HT-29 (cell line): ENCODE measurements at regions not wholly inside any gene's neighbourhood (a gene's known extent, or its start where the extent isn't known, plus 50 kb on each side); places are given as distances from the start of the nearest gene placed in this dataset.

Experiments
- DNase-seq: peaks from one replicate; pipeline ENCODE4 v3.0.0-alpha.2; 2015; ENCODE audit warnings: low spot score

GRCh38 chr4:26020083-26020668 is 106.2 kb downstream of the SMIM20 start:
- no peak for DNase-seq

- DNase-seq = no peak
Measured at GRCh38 chr4:26020881-26021280, 106.9 kb downstream of the SMIM20 start.

- DNase-seq = no peak
Measured at GRCh38 chr4:26021417-26022345, 107.7 kb downstream of the SMIM20 start.

GRCh38 chr4:26022346-26023202 is 108.6 kb downstream of the SMIM20 start:
- peak; percentile 79 for DNase-seq

GRCh38 chr4:26023203-26023972 is 109.4 kb downstream of the SMIM20 start:
- no peak for DNase-seq

GRCh38 chr4:26024079-26024478 is 110.1 kb downstream of the SMIM20 start:
- DNase-seq = no peak

- no peak for DNase-seq
Measured at GRCh38 chr4:26028133-26028792, 114.2 kb downstream of the SMIM20 start.

- peak; percentile 48 for DNase-seq
Measured at GRCh38 chr4:26028793-26029567, 115.0 kb downstream of the SMIM20 start.

GRCh38 chr4:26029568-26030131 is 115.6 kb downstream of the SMIM20 start:
- DNase-seq = no peak

GRCh38 chr4:26030260-26030667 is 116.2 kb downstream of the SMIM20 start:
- DNase-seq = no peak

GRCh38 chr4:26030780-26031179 is 116.8 kb downstream of the SMIM20 start:
- DNase-seq = no peak

GRCh38 chr4:26031704-26032103 is 117.7 kb downstream of the SMIM20 start:
- DNase-seq = no peak

GRCh38 chr4:26032142-26032541 is 118.1 kb downstream of the SMIM20 start:
- DNase-seq = no peak

- DNase-seq = no peak
Measured at GRCh38 chr4:26032630-26033317, 118.8 kb downstream of the SMIM20 start.

GRCh38 chr4:26033389-26033788 is 119.4 kb downstream of the SMIM20 start:
- no peak for DNase-seq

- no peak for DNase-seq
Measured at GRCh38 chr4:26034849-26035248, 120.8 kb downstream of the SMIM20 start.

GRCh38 chr4:26035921-26036320 is 121.9 kb downstream of the SMIM20 start:
- no peak for DNase-seq

- DNase-seq = no peak
Measured at GRCh38 chr4:26039639-26040359, 125.8 kb downstream of the SMIM20 start.
